Large intestine (tissue), 3 donors: ENCODE measurements at regions not wholly inside any gene's neighbourhood (a gene's known extent, or its start where the extent isn't known, plus 50 kb on each side); places are given as distances from the start of the nearest gene placed in this dataset.

ENCODE experiments used
- DNase-seq, 2 donors: peaks; one replicate each; pipeline versions ENCODE4 v3.0.0 to v3.0.0-alpha.2; 2013
- H3K27ac ChIP-seq: one replicate; pipeline ENCODE4 v1.5.1; 2013; ENCODE audit warnings: low read length
- H3K27me3 ChIP-seq: 2 replicates; pipeline ENCODE4 v1.6.1; 2013; ENCODE audit warnings: low read length; ENCODE audit not compliant: control insufficient read depth, insufficient read depth
- H3K36me3 ChIP-seq: 2 replicates; pipeline ENCODE4 v1.6.1; 2013; ENCODE audit warnings: low read length; ENCODE audit not compliant: control insufficient read depth, insufficient read depth
- H3K4me1 ChIP-seq: one replicate; pipeline ENCODE4 v1.6.1; 2013; ENCODE audit warnings: low read length; ENCODE audit not compliant: control insufficient read depth, insufficient read depth
- H3K4me3 ChIP-seq: one replicate; pipeline ENCODE4 v1.5.1; 2013; ENCODE audit warnings: low read length
- H3K9me3 ChIP-seq: one replicate; pipeline ENCODE4 v1.6.1; 2013; ENCODE audit warnings: mild to moderate bottlenecking, low read depth, low read length, moderate library complexity; ENCODE audit not compliant: control insufficient read depth
- WGBS: methylation state at CpG from one replicate; pipeline ENCODE4 v1.1.5; 2013; ENCODE audit warnings: low lambda C conversion rate; ENCODE audit not compliant: insufficient coverage; 5-methylcytosine and 5-hydroxymethylcytosine counted together

- Histone ChIP-seq H3K27me3 (no peaks in the 10 kb centered on the region), H3K9me3 (peaks cover 5% of the 10 kb centered on the region), H3K27ac (no peak overlapping the region), H3K4me1 (peaks cover 48% of the 10 kb centered on the region), H3K36me3 (no peaks in the 10 kb centered on the region), H3K4me3 (no peak overlapping the region)
- DNase-seq = no peak
- 93% methylated on average over 3 of the region's 10 CpGs for WGBS
Measured at GRCh38 chr1:94620345-94621031, 78.9 kb upstream of the F3 start.

DNA sequence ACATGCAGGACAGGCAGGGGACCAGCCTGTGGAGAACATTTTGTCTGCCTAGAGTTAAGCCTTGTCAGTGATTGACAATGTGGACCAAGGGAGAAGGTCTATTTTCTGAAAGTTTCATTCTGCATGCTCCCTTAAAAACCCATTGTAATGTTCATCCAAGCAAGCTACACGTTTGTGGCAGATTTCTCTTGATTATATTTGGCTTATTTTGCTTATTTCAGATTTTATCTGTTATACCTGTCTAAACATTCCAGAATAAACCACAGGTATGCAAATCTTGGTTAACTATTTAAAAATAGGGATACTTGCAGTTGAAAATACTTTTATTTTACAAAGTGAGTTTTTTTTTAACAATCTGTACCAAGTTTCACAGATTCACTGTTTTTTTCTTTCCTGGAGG lies 78.2 kb upstream of the F3 start:
- no peaks in the 10 kb centered on the region for H3K36me3 ChIP-seq
- no peak overlapping the region for H3K27ac ChIP-seq
- no peaks in the 10 kb centered on the region for H3K27me3 ChIP-seq
- no peak for DNase-seq
- H3K9me3 ChIP-seq = peaks cover 5% of the 10 kb centered on the region
- H3K4me1 ChIP-seq = peaks cover 53% of the 10 kb centered on the region
- no peak overlapping the region for H3K4me3 ChIP-seq
- 67% methylated on average over 1 of the region's 1 CpG for WGBS

GRCh38 chr1:94617957-94618739 lies 76.6 kb upstream of the F3 start:
- H3K9me3 ChIP-seq = peaks cover 5% of the 10 kb centered on the region
- no peaks in the 10 kb centered on the region for H3K36me3 ChIP-seq
- 94% methylated on average over 3 of the region's 13 CpGs for WGBS
- no peak for DNase-seq
- no peak overlapping the region for H3K4me3 ChIP-seq
- H3K27ac ChIP-seq = no peak overlapping the region
- peaks cover 51% of the 10 kb centered on the region for H3K4me1 ChIP-seq
- no peaks in the 10 kb centered on the region for H3K27me3 ChIP-seq

DNA sequence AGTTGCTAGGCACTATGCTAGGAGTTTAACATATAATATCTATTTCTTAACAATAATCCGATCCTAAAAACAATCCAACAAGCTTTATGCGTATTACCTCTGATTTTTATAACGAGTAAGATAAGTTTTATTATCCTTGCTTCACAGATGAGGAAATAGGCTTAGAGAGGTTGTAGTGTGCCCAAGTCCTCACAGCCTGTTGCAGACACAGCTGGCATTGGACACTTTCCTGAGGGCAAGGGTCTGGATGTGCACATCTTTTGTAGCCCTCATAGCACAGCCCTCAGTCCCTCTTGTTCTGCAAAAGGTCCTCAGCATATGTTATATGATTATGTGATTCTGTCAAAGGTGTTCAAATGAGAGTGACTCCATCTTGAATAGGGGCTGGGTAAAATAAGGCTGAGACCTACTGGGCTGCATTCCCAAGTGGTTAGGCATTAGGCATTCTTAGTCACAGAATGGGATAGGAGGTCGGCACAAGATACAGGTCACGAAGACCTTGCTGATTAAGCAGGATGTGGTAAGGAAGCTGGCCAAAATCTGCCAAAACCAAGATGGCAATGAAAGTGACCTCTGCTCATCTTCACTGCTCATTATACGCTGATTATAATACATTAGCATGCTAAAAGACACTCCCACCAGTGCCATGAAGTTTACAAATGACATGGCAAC lies 75.7 kb upstream of the F3 start:
- DNase-seq = peak; percentile 49 to 70
- Histone ChIP-seq H3K4me3 (no peak overlapping the region), H3K4me1 (peaks cover 55% of the 10 kb centered on the region), H3K9me3 (peaks cover 5% of the 10 kb centered on the region), H3K27me3 (no peaks in the 10 kb centered on the region), H3K36me3 (no peaks in the 10 kb centered on the region), H3K27ac (peak overlapping the region; percentile 25)
- WGBS = no CpG with 5 or more reads among the region's 6 CpGs

GRCh38 chr1:94616506-94616905 lies 74.9 kb upstream of the F3 start:
- H3K4me1 ChIP-seq = peaks cover 57% of the 10 kb centered on the region
- peak overlapping the region; percentile 25 for H3K27ac ChIP-seq
- DNase-seq = no peak
- H3K4me3 ChIP-seq = no peak overlapping the region
- no peaks in the 10 kb centered on the region for H3K27me3 ChIP-seq
- H3K9me3 ChIP-seq = peaks cover 5% of the 10 kb centered on the region
- H3K36me3 ChIP-seq = no peaks in the 10 kb centered on the region
- WGBS = no CpG with 5 or more reads among the region's 2 CpGs

DNA sequence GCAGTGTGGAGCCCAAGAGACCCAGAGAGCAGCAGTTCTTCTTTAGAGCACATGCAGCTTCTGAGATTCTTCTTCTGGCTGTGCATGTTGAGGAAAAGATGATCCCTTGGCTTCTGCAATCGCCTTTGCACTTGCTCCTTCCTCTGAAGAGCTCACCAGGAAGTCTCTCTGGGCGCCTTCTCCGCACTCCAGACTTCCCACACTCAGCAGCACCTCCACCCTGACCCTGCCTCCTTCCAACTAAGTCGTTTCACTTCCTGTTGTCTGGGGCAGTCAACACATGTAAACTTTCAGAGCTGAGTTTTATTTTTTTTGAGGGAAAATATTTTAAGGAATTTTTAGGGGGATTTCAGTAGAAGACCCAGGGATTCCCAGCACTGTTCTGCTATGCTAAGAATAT lies 73.4 kb upstream of the F3 start:
- Histone ChIP-seq H3K4me1 (peaks cover 53% of the 10 kb centered on the region), H3K27ac (no peak overlapping the region), H3K27me3 (no peaks in the 10 kb centered on the region), H3K9me3 (peaks cover 5% of the 10 kb centered on the region), H3K36me3 (no peaks in the 10 kb centered on the region), H3K4me3 (no peak overlapping the region)
- WGBS = no CpG with 5 or more reads among the region's 4 CpGs
- DNase-seq = peak in 1 of 2 donors; percentile 57

GRCh38 chr1:94614168-94614815 lies 72.7 kb upstream of the F3 start:
- no CpG with 5 or more reads among the region's 8 CpGs for WGBS
- DNase-seq = no peak
- Histone ChIP-seq H3K36me3 (no peaks in the 10 kb centered on the region), H3K27me3 (no peaks in the 10 kb centered on the region), H3K9me3 (peaks cover 9% of the 10 kb centered on the region), H3K4me1 (peaks cover 60% of the 10 kb centered on the region), H3K27ac (no peak overlapping the region), H3K4me3 (no peak overlapping the region)

- no peak overlapping the region for H3K4me3 ChIP-seq
- peaks cover 13% of the 10 kb centered on the region for H3K9me3 ChIP-seq
- 100% methylated on average over 1 of the region's 7 CpGs for WGBS
- H3K27ac ChIP-seq = peak overlapping the region; percentile 55
- no peaks in the 10 kb centered on the region for H3K36me3 ChIP-seq
- no peak for DNase-seq
- no peaks in the 10 kb centered on the region for H3K27me3 ChIP-seq
- H3K4me1 ChIP-seq = peaks cover 74% of the 10 kb centered on the region
Measured at GRCh38 chr1:94612525-94613204, 71.1 kb upstream of the F3 start.

DNA sequence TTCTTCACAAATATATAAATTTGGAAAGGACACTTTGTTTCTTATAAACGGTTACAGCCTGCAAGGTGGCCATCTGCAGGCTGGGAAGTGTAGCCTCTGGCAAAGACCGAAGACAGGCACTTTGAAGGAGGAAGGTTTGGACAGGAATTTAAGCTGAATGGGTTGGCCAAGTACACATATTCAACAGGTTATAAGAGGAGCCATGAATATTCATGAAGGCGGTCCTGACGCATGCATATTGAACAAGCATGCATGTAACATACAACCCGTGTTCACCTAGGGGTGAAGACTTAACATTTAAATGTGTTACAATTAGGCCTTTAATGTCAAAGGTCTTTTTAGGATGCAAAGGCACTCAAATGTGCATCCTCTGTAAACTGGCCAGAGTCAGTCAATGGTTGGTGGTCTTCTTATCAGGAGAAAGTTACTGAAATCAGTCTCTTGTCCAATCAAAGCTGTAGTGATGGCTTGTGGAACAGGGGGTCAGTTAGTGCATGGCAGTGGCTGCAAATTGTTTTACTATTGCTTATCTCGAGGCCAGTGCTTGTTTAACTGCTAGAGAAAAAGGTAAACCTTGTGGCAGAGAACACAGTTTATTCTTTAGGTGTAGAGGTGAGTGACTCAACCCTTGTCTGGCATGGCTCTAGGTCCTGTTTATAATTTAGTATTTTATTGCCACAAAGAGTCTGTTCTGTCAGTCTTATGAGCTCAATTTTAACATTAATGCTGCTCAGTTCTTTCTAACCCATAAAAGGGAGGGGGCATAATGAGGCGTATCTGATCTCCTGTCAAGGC lies 70.3 kb upstream of the F3 start:
- Histone ChIP-seq H3K36me3 (no peaks in the 10 kb centered on the region), H3K4me1 (peaks cover 74% of the 10 kb centered on the region), H3K27me3 (no peaks in the 10 kb centered on the region), H3K9me3 (peaks cover 13% of the 10 kb centered on the region), H3K27ac (peak overlapping the region; percentile 55), H3K4me3 (no peak overlapping the region)
- WGBS = 60% methylated on average over 1 of the region's 7 CpGs
- peak in 1 of 2 donors; percentile 58 for DNase-seq
